Neural cell (in vitro differentiated cells): ENCODE measurements at regions not wholly inside any gene's neighbourhood (a gene's known extent, or its start where the extent isn't known, plus 50 kb on each side); places are given as distances from the start of the nearest gene placed in this dataset.

ENCODE experiments used
- CTCF ChIP-seq: fragments of 450-650 bp; IDR thresholded peaks from 2 replicates; pipeline ENCODE4 v1.5.1; 2014; ENCODE audit warnings: antibody characterized with exemption, mild to moderate bottlenecking, moderate library complexity; ENCODE audit not compliant: poor library complexity, severe bottlenecking
- EP300 ChIP-seq: fragments of 450-650 bp; conservative IDR thresholded peaks from 2 replicates; pipeline ENCODE4 v1.6.1; 2014; ENCODE audit warnings: antibody characterized with exemption, mild to moderate bottlenecking, moderate library complexity; ENCODE audit not compliant: poor library complexity, severe bottlenecking
- RAD21 ChIP-seq: fragments of 450-650 bp; conservative IDR thresholded peaks from 2 replicates; pipeline ENCODE4 v1.6.1; 2014; ENCODE audit warnings: antibody characterized with exemption, mild to moderate bottlenecking, moderate library complexity
- REST ChIP-seq: IDR thresholded peaks from 2 replicates; pipeline ENCODE4 v1.6.1; 2012; ENCODE audit warnings: borderline replicate concordance
- SMC3 ChIP-seq: fragments of 450-650 bp; conservative IDR thresholded peaks from 2 replicates; pipeline ENCODE4 v1.6.1; 2014; ENCODE audit warnings: antibody characterized with exemption, mild to moderate bottlenecking, moderate library complexity; ENCODE audit not compliant: poor library complexity
- TAF1 ChIP-seq: IDR thresholded peaks from 2 replicates; pipeline ENCODE4 v1.6.1; 2012; ENCODE audit warnings: low read depth

- TF ChIP-seq CTCF, result no peak
- TF ChIP-seq REST, result no peak
- TF ChIP-seq EP300, result no peak
- no peak for TF ChIP-seq TAF1
- TF ChIP-seq RAD21, result no peak
- no peak for TF ChIP-seq SMC3
Measured at GRCh38 chr7:131769241-131769640, 212.8 kb upstream of the PODXL start.
